ENCODE measurements at regions not wholly inside any gene's neighbourhood (a gene's known extent, or its start where the extent isn't known, plus 50 kb on each side); places are given as distances from the start of the nearest gene placed in this dataset.

DNA sequence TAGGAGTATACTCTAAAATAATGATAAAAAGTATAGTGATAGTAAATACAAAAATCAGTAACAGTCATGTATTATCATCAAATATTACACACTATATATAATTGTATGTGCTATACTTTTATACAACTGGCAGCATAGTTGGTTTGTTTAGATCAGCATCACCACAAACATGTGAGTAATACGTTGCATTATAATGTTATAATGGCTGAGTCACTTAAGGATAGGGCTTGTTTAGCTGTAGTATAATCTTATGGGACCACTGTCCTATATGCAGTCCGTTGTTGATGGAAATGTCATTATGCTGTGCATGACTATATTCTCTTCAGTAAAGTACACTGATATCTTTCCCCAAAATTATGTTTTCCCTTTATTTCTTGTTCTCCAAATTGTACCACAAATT, 92.8 kb downstream of the LYPLAL1 start:
- TF ChIP-seq NFIC (IDR thresholded peaks at IDR 0.05) (no peak), TAF1 (IDR thresholded peaks at IDR 0.05; ENCODE audit: low read depth) (no peak), YY1 (IDR thresholded peaks at IDR 0.05; ENCODE audit: low read depth) (no peak), TCF12 (IDR thresholded peaks at IDR 0.05; ENCODE audit: low read depth) (no peak), FOXM1 (IDR thresholded peaks at IDR 0.05; ENCODE audit: borderline replicate concordance, low read depth) (no peak), MAX (IDR thresholded peaks at IDR 0.05) (no peak), RAD21 (IDR thresholded peaks at IDR 0.05; ENCODE audit: low read depth) (no peak), CEBPB (IDR thresholded peaks at IDR 0.05) (no peak)

GRCh38 chr1:219265026-219265515, 91.4 kb downstream of the LYPLAL1 start:
- TF ChIP-seq ZBTB7A (IDR thresholded peaks at IDR 0.05; ENCODE audit: low read depth) (no peak), YY1 (IDR thresholded peaks at IDR 0.05; ENCODE audit: low read depth) (no peak), NFIC (IDR thresholded peaks at IDR 0.05) (no peak), EP300 (IDR thresholded peaks at IDR 0.05; ENCODE audit: borderline replicate concordance) (no peak), TEAD4 (IDR thresholded peaks at IDR 0.05) (no peak), TAF1 (IDR thresholded peaks at IDR 0.05; ENCODE audit: low read depth) (no peak), CEBPB (IDR thresholded peaks at IDR 0.05) (no peak), FOXM1 (IDR thresholded peaks at IDR 0.05; ENCODE audit: borderline replicate concordance, low read depth) (no peak), CREB1 (IDR thresholded peaks at IDR 0.05; ENCODE audit: low read depth) (no peak), RAD21 (IDR thresholded peaks at IDR 0.05; ENCODE audit: low read depth) (no peak), USF1 (IDR thresholded peaks at IDR 0.05) (no peak), EGR1 (IDR thresholded peaks at IDR 0.05) (no peak)

- TF ChIP-seq USF1 (IDR thresholded peaks at IDR 0.05) (no peak), FOXM1 (IDR thresholded peaks at IDR 0.05; ENCODE audit: borderline replicate concordance, low read depth) (no peak), MAX (IDR thresholded peaks at IDR 0.05) (no peak), ZBTB7A (IDR thresholded peaks at IDR 0.05; ENCODE audit: low read depth) (no peak), YY1 (IDR thresholded peaks at IDR 0.05; ENCODE audit: low read depth) (no peak), TCF12 (IDR thresholded peaks at IDR 0.05; ENCODE audit: low read depth) (no peak), TEAD4 (IDR thresholded peaks at IDR 0.05) (no peak), CEBPB (IDR thresholded peaks at IDR 0.05) (no peak), EP300 (IDR thresholded peaks at IDR 0.05; ENCODE audit: borderline replicate concordance) (no peak), RAD21 (IDR thresholded peaks at IDR 0.05; ENCODE audit: low read depth) (no peak), CREB1 (IDR thresholded peaks at IDR 0.05; ENCODE audit: low read depth) (no peak), REST (IDR thresholded peaks at IDR 0.05; ENCODE audit: low read depth) (no peak), TAF1 (IDR thresholded peaks at IDR 0.05; ENCODE audit: low read depth) (no peak), EGR1 (IDR thresholded peaks at IDR 0.05) (no peak), NFIC (IDR thresholded peaks at IDR 0.05) (no peak)
These were observed 90.9 kb downstream of the LYPLAL1 start for GRCh38 chr1:219264561-219264960.
